WTC11 (cell line): ENCODE measurements at regions not wholly inside any gene's neighbourhood (a gene's known extent, or its start where the extent isn't known, plus 50 kb on each side); places are given as distances from the start of the nearest gene placed in this dataset.

ENCODE experiments used
- ATAC-seq: fragments of 200-7000 bp; cut with Tn5 transposase; 2 replicates; pipeline ENCODE4 v1.10.0; 2021; ENCODE audit warnings: mild to moderate bottlenecking, moderate library complexity
- CTCF ChIA-PET: fragments of 300-600 bp; sonication (Branson Sonifier 250); formaldehyde crosslinking; loops from one replicate; lab custom pipeline; 2021; ENCODE audit warnings: antibody characterized with exemption; lab: Charles Lee
- POLR2A ChIA-PET: fragments of 350-600 bp; sonication (Branson Sonifier 250); formaldehyde crosslinking; loops from one replicate; lab custom pipeline; 2021; ENCODE audit warnings: antibody characterized with exemption; lab: Charles Lee
- DNase-seq: peaks from one replicate; pipeline ENCODE4 v3.0.0; 2021; ENCODE audit warnings: low spot score
- H3K27ac Mint-ChIP-seq: 2 replicates; pipeline ENCODE4 v1.8.0; 2021; ENCODE audit warnings: mixed read lengths
- H3K27me3 Mint-ChIP-seq: 2 replicates; pipeline ENCODE4 v1.8.0; 2021; ENCODE audit warnings: low read depth, mild to moderate bottlenecking, moderate library complexity, mixed read lengths
- H3K36me3 Mint-ChIP-seq: 2 replicates; pipeline ENCODE4 v1.8.0; 2021; ENCODE audit warnings: mixed read lengths
- H3K4me1 Mint-ChIP-seq: 2 replicates; pipeline ENCODE4 v1.8.0; 2022; ENCODE audit warnings: mixed read lengths
- H3K4me3 Mint-ChIP-seq: 2 replicates; pipeline ENCODE4 v1.8.0; 2021; ENCODE audit warnings: mild to moderate bottlenecking, moderate library complexity, mixed read lengths
- H3K9me3 Mint-ChIP-seq: 2 replicates; pipeline ENCODE4 v1.8.0; 2021; ENCODE audit warnings: mixed read lengths
- CTCF ChIP-seq: fragments of 200-600 bp; IDR thresholded peaks from 2 replicates; pipeline ENCODE4 v1.8.0; 2022; ENCODE audit warnings: antibody characterized with exemption
- ELF4 ChIP-seq: sonication (generic); formaldehyde crosslinking; IDR thresholded peaks from 2 replicates; pipeline ENCODE4 v1.8.1; 2022; ENCODE audit warnings: low read depth, mild to moderate bottlenecking, moderate library complexity, missing genetic modification reagents
- FOXP1 ChIP-seq: sonication (generic); formaldehyde crosslinking; IDR thresholded peaks from 2 replicates; pipeline ENCODE4 v1.8.0; 2022; ENCODE audit warnings: missing genetic modification reagents, mild to moderate bottlenecking, moderate library complexity, borderline replicate concordance
- HMGA2 ChIP-seq: fragments of 250-450 bp; sonication (Bioruptor Pico); IDR thresholded peaks from 2 replicates; pipeline ENCODE4 v1.4.0; 2021; ENCODE audit warnings: mild to moderate bottlenecking, moderate library complexity
- IRF1 ChIP-seq: sonication (generic); formaldehyde crosslinking; IDR thresholded peaks from 2 replicates; pipeline ENCODE4 v1.8.0; 2023; ENCODE audit warnings: missing genetic modification reagents
- KAT7 ChIP-seq: sonication (generic); formaldehyde crosslinking; IDR thresholded peaks from 2 replicates; pipeline ENCODE4 v1.8.1; 2023; ENCODE audit warnings: missing genetic modification reagents, mild to moderate bottlenecking, borderline replicate concordance
- NR2C2 ChIP-seq: sonication (generic); formaldehyde crosslinking; IDR thresholded peaks from 2 replicates; pipeline ENCODE4 v1.8.0; 2022; ENCODE audit warnings: mild to moderate bottlenecking, missing genetic modification reagents
- NR3C1 ChIP-seq: sonication (generic); formaldehyde crosslinking; conservative IDR thresholded peaks from 2 replicates; pipeline ENCODE4 v1.8.1; 2023; ENCODE audit warnings: low read depth, mild to moderate bottlenecking, missing genetic modification reagents
- PRRX2 ChIP-seq: fragments of 250-450 bp; sonication (Bioruptor Pico); IDR thresholded peaks from 2 replicates; pipeline ENCODE4 v1.8.0; 2021; ENCODE audit warnings: mild to moderate bottlenecking
- RORB ChIP-seq: fragments of 250-450 bp; sonication (Bioruptor Pico); IDR thresholded peaks from 2 replicates; pipeline ENCODE4 v1.9.0; 2021; ENCODE audit warnings: mild to moderate bottlenecking
- SOX15 ChIP-seq: fragments of 250-450 bp; sonication (Bioruptor Pico); IDR thresholded peaks from 2 replicates; pipeline ENCODE4 v1.9.0; 2021; ENCODE audit warnings: mild to moderate bottlenecking
- USF2 ChIP-seq: sonication (generic); formaldehyde crosslinking; IDR thresholded peaks from 2 replicates; pipeline ENCODE4 v1.8.1; 2023; ENCODE audit warnings: mild to moderate bottlenecking, missing genetic modification reagents, moderate library complexity
- ZNF138 ChIP-seq: sonication (generic); formaldehyde crosslinking; conservative IDR thresholded peaks from 2 replicates; pipeline ENCODE4 v1.8.1; 2022; ENCODE audit warnings: mild to moderate bottlenecking, moderate library complexity, missing genetic modification reagents
- ZNF416 ChIP-seq: fragments of 250-450 bp; sonication (Bioruptor Pico); IDR thresholded peaks from 2 replicates; pipeline ENCODE4 v1.9.0; 2021; ENCODE audit warnings: mild to moderate bottlenecking, inconsistent platforms
- ZNF425 ChIP-seq: fragments of 250-450 bp; sonication (Bioruptor Pico); conservative IDR thresholded peaks from 2 replicates; pipeline ENCODE4 v1.9.0; 2021; ENCODE audit warnings: mild to moderate bottlenecking
- TF ChIP-seq, protein P1 (sequence below): sonication (generic); formaldehyde crosslinking; IDR thresholded peaks from 2 replicates; pipeline ENCODE4 v1.8.1; 2023; ENCODE audit warnings: mild to moderate bottlenecking, moderate library complexity, missing genetic modification reagents
- TF ChIP-seq, protein P2 (sequence below): sonication (generic); formaldehyde crosslinking; IDR thresholded peaks from 2 replicates; pipeline ENCODE4 v1.8.0; 2023; ENCODE audit warnings: mild to moderate bottlenecking, missing genetic modification reagents
- TF ChIP-seq, protein P3 (sequence below): sonication (generic); formaldehyde crosslinking; IDR thresholded peaks from 2 replicates; pipeline ENCODE4 v1.8.0; 2022; ENCODE audit warnings: mild to moderate bottlenecking, missing genetic modification reagents

DNA sequence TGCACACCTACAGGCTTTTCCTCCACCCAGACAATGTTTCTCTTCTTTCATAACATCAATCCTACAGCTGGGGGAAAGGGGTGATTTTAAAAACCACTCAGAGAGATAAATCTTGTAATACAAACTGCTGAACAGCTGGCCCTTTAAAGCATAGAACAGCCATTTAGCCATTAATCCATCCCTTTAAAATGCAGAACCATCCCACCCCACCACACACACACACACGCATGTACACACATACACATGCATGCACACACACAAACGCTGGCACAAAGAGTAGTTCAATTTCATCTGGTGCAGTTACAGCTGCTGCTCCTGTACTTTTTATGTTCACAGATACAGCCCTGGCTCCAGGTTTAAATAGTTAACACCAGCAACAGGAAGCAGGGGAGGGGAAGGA, 426.1 kb downstream of the MID1IP1 start (continued):
- TF ChIP-seq, protein P1, sequence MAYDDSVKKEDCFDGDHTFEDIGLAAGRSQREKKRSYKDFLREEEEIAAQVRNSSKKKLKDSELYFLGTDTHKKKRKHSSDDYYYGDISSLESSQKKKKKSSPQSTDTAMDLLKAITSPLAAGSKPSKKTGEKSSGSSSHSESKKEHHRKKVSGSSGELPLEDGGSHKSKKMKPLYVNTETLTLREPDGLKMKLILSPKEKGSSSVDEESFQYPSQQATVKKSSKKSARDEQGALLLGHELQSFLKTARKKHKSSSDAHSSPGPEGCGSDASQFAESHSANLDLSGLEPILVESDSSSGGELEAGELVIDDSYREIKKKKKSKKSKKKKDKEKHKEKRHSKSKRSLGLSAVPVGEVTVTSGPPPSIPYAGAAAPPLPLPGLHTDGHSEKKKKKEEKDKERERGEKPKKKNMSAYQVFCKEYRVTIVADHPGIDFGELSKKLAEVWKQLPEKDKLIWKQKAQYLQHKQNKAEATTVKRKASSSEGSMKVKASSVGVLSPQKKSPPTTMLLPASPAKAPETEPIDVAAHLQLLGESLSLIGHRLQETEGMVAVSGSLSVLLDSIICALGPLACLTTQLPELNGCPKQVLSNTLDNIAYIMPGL (CRISPR knock-in tag), result no peak
- TF ChIP-seq ELF4 (CRISPR knock-in tag) (no peak), RORB (no peak)
- TF ChIP-seq, protein P2, sequence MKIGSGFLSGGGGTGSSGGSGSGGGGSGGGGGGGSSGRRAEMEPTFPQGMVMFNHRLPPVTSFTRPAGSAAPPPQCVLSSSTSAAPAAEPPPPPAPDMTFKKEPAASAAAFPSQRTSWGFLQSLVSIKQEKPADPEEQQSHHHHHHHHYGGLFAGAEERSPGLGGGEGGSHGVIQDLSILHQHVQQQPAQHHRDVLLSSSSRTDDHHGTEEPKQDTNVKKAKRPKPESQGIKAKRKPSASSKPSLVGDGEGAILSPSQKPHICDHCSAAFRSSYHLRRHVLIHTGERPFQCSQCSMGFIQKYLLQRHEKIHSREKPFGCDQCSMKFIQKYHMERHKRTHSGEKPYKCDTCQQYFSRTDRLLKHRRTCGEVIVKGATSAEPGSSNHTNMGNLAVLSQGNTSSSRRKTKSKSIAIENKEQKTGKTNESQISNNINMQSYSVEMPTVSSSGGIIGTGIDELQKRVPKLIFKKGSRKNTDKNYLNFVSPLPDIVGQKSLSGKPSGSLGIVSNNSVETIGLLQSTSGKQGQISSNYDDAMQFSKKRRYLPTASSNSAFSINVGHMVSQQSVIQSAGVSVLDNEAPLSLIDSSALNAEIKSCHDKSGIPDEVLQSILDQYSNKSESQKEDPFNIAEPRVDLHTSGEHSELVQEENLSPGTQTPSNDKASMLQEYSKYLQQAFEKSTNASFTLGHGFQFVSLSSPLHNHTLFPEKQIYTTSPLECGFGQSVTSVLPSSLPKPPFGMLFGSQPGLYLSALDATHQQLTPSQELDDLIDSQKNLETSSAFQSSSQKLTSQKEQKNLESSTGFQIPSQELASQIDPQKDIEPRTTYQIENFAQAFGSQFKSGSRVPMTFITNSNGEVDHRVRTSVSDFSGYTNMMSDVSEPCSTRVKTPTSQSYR (CRISPR knock-in tag), result no peak

GRCh38 chrX:39238006-39238405, 436.7 kb downstream of the MID1IP1 start:
- Mint-ChIP-seq H3K27me3 (no peaks in the 10 kb centered on the region; the same call in 1 of the 2 replicates), H3K36me3 (no peaks in the 10 kb centered on the region), H3K4me3 (no peak overlapping the region), H3K27ac (no peak overlapping the region), H3K4me1 (no peaks in the 10 kb centered on the region), H3K9me3 (no peaks in the 10 kb centered on the region)
- CTCF ChIA-PET, result no interaction called here
- no peak for DNase-seq
- POLR2A ChIA-PET, result no interaction called here
- TF ChIP-seq SOX15 (CRISPR knock-in tag) (no peak), NR2C2 (no peak), ZNF138 (CRISPR knock-in tag) (no peak), IRF1 (CRISPR knock-in tag) (no peak), ELF4 (CRISPR knock-in tag) (no peak), NR3C1 (no peak), USF2 (CRISPR knock-in tag) (no peak), HMGA2 (no peak), KAT7 (no peak), ZNF416 (CRISPR knock-in tag) (no peak), FOXP1 (CRISPR knock-in tag) (no peak), PRRX2 (CRISPR knock-in tag) (no peak)
- TF ChIP-seq, protein P3, sequence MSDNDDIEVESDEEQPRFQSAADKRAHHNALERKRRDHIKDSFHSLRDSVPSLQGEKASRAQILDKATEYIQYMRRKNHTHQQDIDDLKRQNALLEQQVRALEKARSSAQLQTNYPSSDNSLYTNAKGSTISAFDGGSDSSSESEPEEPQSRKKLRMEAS (CRISPR knock-in tag), result no peak
- TF ChIP-seq, protein P1 (CRISPR knock-in tag), result no peak
- ATAC-seq, result no peak

DNA sequence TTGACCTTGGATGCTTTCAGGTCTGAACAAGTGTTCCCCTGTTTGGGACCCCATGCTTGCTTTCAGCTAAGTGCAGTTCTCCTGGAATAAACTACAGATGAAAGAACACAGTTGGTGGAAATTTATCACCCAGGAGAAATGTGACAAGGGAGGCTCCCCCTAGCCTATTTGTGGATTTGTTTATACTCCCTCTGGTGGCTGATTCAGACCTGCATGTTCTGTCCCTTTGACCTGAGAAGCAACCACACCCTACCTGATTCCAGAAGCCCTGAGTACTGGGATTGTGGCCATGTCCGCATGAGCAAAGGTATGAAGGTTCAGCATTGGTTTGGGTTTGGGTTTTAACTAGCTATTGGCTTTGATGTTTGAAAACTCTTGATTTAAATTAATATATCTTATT, 440.9 kb downstream of the MID1IP1 start:
- DNase-seq (peak; percentile 11), ATAC-seq (peak; percentile 72; the same call in 1 of the 2 replicates)
- no peak overlapping the region for H3K27ac Mint-ChIP-seq
- H3K4me3 Mint-ChIP-seq, result no peak overlapping the region
- no peaks in the 10 kb centered on the region for H3K36me3 Mint-ChIP-seq
- no peaks in the 10 kb centered on the region; the same call in 1 of the 2 replicates for H3K27me3 Mint-ChIP-seq
- 0 out of 2 replicates have a peak, but pooled peaks cover 3% of the 10 kb centered on the region for H3K9me3 Mint-ChIP-seq
- H3K4me1 Mint-ChIP-seq, result no peaks in the 10 kb centered on the region
- TF ChIP-seq CTCF (peak; percentile 33), ZNF425 (CRISPR knock-in tag) (no peak)
- ChIA-PET POLR2A (no interaction called here), CTCF (no interaction called here)
